ENCODE measurements at regions not wholly inside any gene's neighbourhood (a gene's known extent, or its start where the extent isn't known, plus 50 kb on each side); places are given as distances from the start of the nearest gene placed in this dataset.

- 58 to 67% methylated on average over 3 of the region's 3 CpGs for WGBS, 2 donors (ENCODE audit: low coverage in 1 of 2)
- no peak overlapping the region for H3K27ac ChIP-seq
- TF ChIP-seq CTCF (IDR thresholded peaks at IDR 0.05) (no peak), EP300 (IDR thresholded peaks at IDR 0.05) (no peak)
- H3K27me3 ChIP-seq: peaks cover 4% of the 10 kb centered on the region
- H3K9me3 ChIP-seq: peaks cover 0 to 3% (median 0%) of the 10 kb centered on the region in 3 donors
- ATAC-seq: no peak
- H3K4me1 ChIP-seq: no peaks in the 10 kb centered on the region
- no peak overlapping the region for H3K4me3 ChIP-seq
- H3K36me3 ChIP-seq: no peaks in the 10 kb centered on the region
Observed at GRCh38 chr13:19329365-19329764, 147.7 kb upstream of the TUBA3C start.

GRCh38 chr13:19324325-19324724, 142.7 kb upstream of the TUBA3C start:
- ATAC-seq: no peak
- Histone ChIP-seq H3K27ac (no peak overlapping the region), H3K4me1 (no peaks in the 10 kb centered on the region), H3K4me3 (no peak overlapping the region), H3K27me3 (no peaks in the 10 kb centered on the region), H3K36me3 (no peaks in the 10 kb centered on the region), H3K9me3 (peaks cover 0 to 20% (median 0%) of the 10 kb centered on the region in 3 donors)
- TF ChIP-seq CTCF (IDR thresholded peaks at IDR 0.05) (no peak), EP300 (IDR thresholded peaks at IDR 0.05) (no peak), POLR2AphosphoS5 (IDR thresholded peaks at IDR 0.05) (no peak), POLR2A (IDR thresholded peaks at IDR 0.05) (no peak)

- Histone ChIP-seq H3K36me3 (no peaks in the 10 kb centered on the region), H3K27me3 (no peaks in the 10 kb centered on the region), H3K27ac (no peak overlapping the region), H3K9me3 (peaks cover 0 to 20% (median 0%) of the 10 kb centered on the region in 3 donors), H3K4me3 (no peak overlapping the region), H3K4me1 (no peaks in the 10 kb centered on the region)
- WGBS, 2 donors (ENCODE audit: low coverage in 1 of 2): 61 to 84% methylated on average over 3 of the region's 3 CpGs
- ATAC-seq: no peak
- no peak for TF ChIP-seq EP300 (IDR thresholded peaks at IDR 0.05)
- no peak for TF ChIP-seq CTCF (IDR thresholded peaks at IDR 0.05)
- no peak for TF ChIP-seq POLR2A (IDR thresholded peaks at IDR 0.05)
- TF ChIP-seq POLR2AphosphoS5 (IDR thresholded peaks at IDR 0.05): no peak
Observed at GRCh38 chr13:19321222-19321621, 139.6 kb upstream of the TUBA3C start.

- 40% methylated on average over 1 of the region's 17 CpGs; no CpG with 5 or more reads in 1 of the 2 donors for WGBS, 2 donors (ENCODE audit: low coverage in 1 of 2)
- peaks cover 12% of the 10 kb centered on the region for H3K27me3 ChIP-seq
- TF ChIP-seq CTCF (IDR thresholded peaks at IDR 0.05): no peak
- TF ChIP-seq POLR2A (IDR thresholded peaks at IDR 0.05): no peak
- TF ChIP-seq POLR2AphosphoS5 (IDR thresholded peaks at IDR 0.05): no peak
Observed at GRCh38 chr13:19305434-19305833, 123.8 kb upstream of the TUBA3C start.

GRCh38 chr13:19289180-19289579, 107.6 kb upstream of the TUBA3C start:
- no peak overlapping the region for H3K27ac ChIP-seq
- no peaks in the 10 kb centered on the region for H3K27me3 ChIP-seq
- H3K4me1 ChIP-seq: no peaks in the 10 kb centered on the region
- peaks cover 0 to 5% (median 0%) of the 10 kb centered on the region in 3 donors for H3K9me3 ChIP-seq
- H3K36me3 ChIP-seq: no peaks in the 10 kb centered on the region
- no peak for TF ChIP-seq CTCF (IDR thresholded peaks at IDR 0.05)
- no peak for TF ChIP-seq POLR2AphosphoS5 (IDR thresholded peaks at IDR 0.05)
- TF ChIP-seq POLR2A (IDR thresholded peaks at IDR 0.05): no peak
- no peak for TF ChIP-seq EP300 (IDR thresholded peaks at IDR 0.05)
- no peak for ATAC-seq
- 41 to 93% methylated on average over 2 of the region's 3 CpGs for WGBS, 2 donors (ENCODE audit: low coverage in 1 of 2)
- no peak overlapping the region for H3K4me3 ChIP-seq

More at GRCh38 chr13:19305434-19305833, 123.8 kb upstream of the TUBA3C start:
- Histone ChIP-seq H3K36me3 (no peaks in the 10 kb centered on the region), H3K4me3 (no peak overlapping the region), H3K4me1 (no peaks in the 10 kb centered on the region), H3K9me3 (peaks cover 0 to 11% (median 0%) of the 10 kb centered on the region in 3 donors), H3K27ac (no peak overlapping the region)
- ATAC-seq: no peak

Measured in gastroesophageal sphincter (tissue), 4 donors.